ENCODE measurements at regions not wholly inside any gene's neighbourhood (a gene's known extent, or its start where the extent isn't known, plus 50 kb on each side); places are given as distances from the start of the nearest gene placed in this dataset.

- H3K27me3 ChIP-seq: no peaks in the 10 kb centered on the region
- H3K4me2 ChIP-seq: peak overlapping the region in 5 of 11 experiments; percentile 1 to 21 (median 9); a peak in 2 of 22 replicates
- no peaks in the 10 kb centered on the region for H4K20me1 ChIP-seq
- H3K36me3 ChIP-seq: no peaks in the 10 kb centered on the region
- H3K9me3 ChIP-seq (replicated peaks in 1 of 11): peaks cover 32 to 52% (median 46%) of the 10 kb centered on the region in 11 experiments
- H3K4me1 ChIP-seq: no peaks in the 10 kb centered on the region
- no peak overlapping the region for H3K4me3 ChIP-seq
- no peak for TF ChIP-seq Cebpa-rat (IDR thresholded peaks at IDR 0.05)
- H3K9ac ChIP-seq: no peak overlapping the region
- no peak overlapping the region for H3K27ac ChIP-seq
Observed at GRCh38 chrX:120697053-120697452, 67.2 kb upstream of the C1GALT1C1 start.

- no peak for TF ChIP-seq Cebpa-rat (IDR thresholded peaks at IDR 0.05)
- Histone ChIP-seq H4K20me1 (no peaks in the 10 kb centered on the region), H3K4me3 (no peak overlapping the region)
Observed at GRCh38 chrX:120692319-120692718, 62.5 kb upstream of the C1GALT1C1 start.

GRCh38 chrX:120690941-120691340 lies 61.1 kb upstream of the C1GALT1C1 start:
- no peak for TF ChIP-seq Cebpa-rat (IDR thresholded peaks at IDR 0.05)
- H3K27ac ChIP-seq: no peak overlapping the region

More at GRCh38 chrX:120692319-120692718, 62.5 kb upstream of the C1GALT1C1 start:
- Histone ChIP-seq H3K4me2 (no peak overlapping the region), H3K9ac (no peak overlapping the region), H3K4me1 (peaks cover 0 to 4% (median 0%) of the 10 kb centered on the region in 10 experiments; a peak in 2 of 20 replicates), H3K9me3 (replicated peaks in 1 of 11) (peaks cover 8 to 24% (median 21%) of the 10 kb centered on the region in 11 experiments), H3K36me3 (no peaks in the 10 kb centered on the region), H3K27ac (no peak overlapping the region), H3K27me3 (no peaks in the 10 kb centered on the region)

GRCh38 chrX:120690344-120690743 lies 60.5 kb upstream of the C1GALT1C1 start:
- Histone ChIP-seq H3K4me3 (no peak overlapping the region), H3K36me3 (no peaks in the 10 kb centered on the region), H3K4me1 (peaks cover 0 to 4% (median 0%) of the 10 kb centered on the region in 10 experiments; a peak in 2 of 20 replicates), H3K9ac (no peak overlapping the region), H4K20me1 (no peaks in the 10 kb centered on the region), H3K4me2 (no peak overlapping the region), H3K9me3 (replicated peaks in 1 of 11) (peaks cover 0 to 5% (median 4%) of the 10 kb centered on the region in 11 experiments; a peak in 7 of 22 replicates), H3K27me3 (no peaks in the 10 kb centered on the region), H3K27ac (no peak overlapping the region)
- no peak for TF ChIP-seq Cebpa-rat (IDR thresholded peaks at IDR 0.05)

More at GRCh38 chrX:120690941-120691340, 61.1 kb upstream of the C1GALT1C1 start:
- no peak overlapping the region for H3K9ac ChIP-seq
- H3K36me3 ChIP-seq: no peaks in the 10 kb centered on the region
- H3K4me3 ChIP-seq: no peak overlapping the region
- H3K4me1 ChIP-seq: peaks cover 0 to 4% (median 0%) of the 10 kb centered on the region in 10 experiments; a peak in 2 of 20 replicates
- no peak overlapping the region for H3K4me2 ChIP-seq
- H3K9me3 ChIP-seq (replicated peaks in 1 of 11): peaks cover 0 to 10% (median 9%) of the 10 kb centered on the region in 11 experiments; a peak in 15 of 22 replicates
- no peaks in the 10 kb centered on the region for H4K20me1 ChIP-seq
- no peaks in the 10 kb centered on the region for H3K27me3 ChIP-seq

- Histone ChIP-seq H3K4me2 (no peak overlapping the region), H3K27me3 (no peaks in the 10 kb centered on the region), H3K27ac (no peak overlapping the region), H3K36me3 (no peaks in the 10 kb centered on the region), H3K4me1 (no peaks in the 10 kb centered on the region), H3K4me3 (no peak overlapping the region), H3K9ac (no peak overlapping the region), H3K9me3 (replicated peaks in 1 of 11) (peaks cover 11 to 27% (median 19%) of the 10 kb centered on the region in 11 experiments), H4K20me1 (no peaks in the 10 kb centered on the region)
- no peak for TF ChIP-seq Cebpa-rat (IDR thresholded peaks at IDR 0.05)
Observed at GRCh38 chrX:120680090-120680489, 50.2 kb upstream of the C1GALT1C1 start.

Data from BLaER1 treated with 17β-estradiol and CSF1 and Interleukin-3, amounts not matched to agents 10 nM and 100 nM (cell line).